ENCODE measurements at regions not wholly inside any gene's neighbourhood (a gene's known extent, or its start where the extent isn't known, plus 50 kb on each side); places are given as distances from the start of the nearest gene placed in this dataset.

DNA sequence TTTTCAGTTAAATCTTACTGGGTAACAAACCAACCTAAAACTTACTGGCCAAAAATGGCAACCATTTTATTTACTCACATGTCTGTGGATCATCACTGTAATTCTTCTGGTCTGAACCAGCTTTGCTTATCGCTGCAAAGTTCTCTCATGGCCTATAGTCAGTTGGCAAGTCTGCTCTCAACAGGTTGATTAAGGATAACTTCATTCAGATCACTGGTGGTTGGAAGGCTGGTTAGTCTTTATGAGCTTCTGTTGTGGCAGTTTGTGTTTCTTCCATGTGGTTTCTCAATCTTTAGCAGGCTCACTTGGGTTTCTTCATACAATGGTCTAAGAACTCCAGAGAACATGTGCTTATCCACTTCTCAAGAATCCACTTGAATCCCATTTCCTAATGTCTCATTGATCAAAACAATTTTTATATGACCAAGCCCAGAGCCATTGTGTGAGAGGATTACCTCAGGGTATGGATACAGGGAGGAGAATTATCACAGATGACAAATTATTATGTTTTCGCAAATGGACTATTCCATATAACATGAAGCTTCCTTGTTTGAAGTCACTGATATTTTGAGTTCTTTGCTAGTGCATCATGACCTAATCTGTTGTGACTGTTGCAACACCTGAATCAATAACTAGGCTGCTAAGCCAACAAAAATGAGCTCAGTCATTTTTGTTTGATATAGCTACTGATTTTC is 155.4 kb upstream of the BMP2 start:
- DNase-seq = no peak

DNA sequence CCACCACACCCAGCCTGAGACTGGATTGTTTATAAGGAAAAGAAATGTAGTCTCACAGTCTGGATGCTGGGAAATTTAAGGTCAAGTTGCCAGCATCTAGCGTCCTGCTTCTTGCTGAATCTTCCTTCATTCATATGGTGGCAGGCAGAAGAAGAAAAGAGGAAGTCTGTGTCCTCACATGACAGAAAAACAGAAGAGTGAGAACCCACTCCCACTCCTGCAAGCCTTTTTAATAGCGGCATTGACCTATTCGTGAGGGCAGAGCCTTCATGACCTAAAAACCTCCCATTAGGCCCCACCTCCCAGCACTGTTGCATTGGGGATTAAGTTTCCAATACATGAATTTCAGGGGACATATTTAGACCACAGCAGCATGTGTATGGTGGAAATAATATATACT is 160.8 kb upstream of the BMP2 start:
- no peak for DNase-seq

DNA sequence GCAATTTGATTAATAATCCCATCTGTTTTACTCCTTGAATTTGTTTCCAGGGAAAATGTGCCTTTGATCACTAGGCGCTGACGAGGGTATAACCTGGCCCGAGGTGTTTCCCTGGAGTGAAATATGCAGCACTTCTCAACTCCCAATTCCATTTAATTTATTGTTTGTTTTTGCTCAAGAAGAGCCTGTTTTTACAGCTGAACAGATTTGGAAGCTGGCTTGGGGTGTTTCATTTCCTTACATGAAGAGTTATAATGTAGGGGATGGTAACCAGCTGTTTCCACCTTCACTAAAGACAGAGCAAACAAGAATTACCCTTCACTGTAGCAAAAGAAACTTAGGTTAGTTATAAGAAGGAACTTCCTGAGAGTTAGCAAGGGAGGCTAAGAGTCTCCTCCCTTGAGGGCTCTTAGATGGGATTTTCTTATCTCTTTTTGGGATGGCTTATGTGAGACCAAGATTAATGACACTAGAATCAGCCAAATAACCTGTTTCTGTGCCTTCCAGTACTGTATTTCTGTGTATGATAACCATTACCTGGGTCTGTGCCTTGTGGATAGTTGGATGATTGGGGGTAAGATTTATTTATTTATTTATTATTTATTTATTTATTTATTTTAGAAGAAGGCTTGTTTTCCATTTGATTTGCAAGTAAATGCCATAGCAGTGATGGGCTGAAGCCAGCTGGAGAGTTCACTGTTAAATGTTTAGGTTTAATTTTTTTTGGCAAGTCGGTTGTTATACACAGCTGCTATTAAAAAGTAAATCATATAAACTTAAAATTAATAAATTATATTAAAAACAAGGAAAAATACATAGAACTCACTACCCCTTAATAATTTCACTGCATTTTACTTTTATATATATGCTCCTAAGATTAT is 162.2 kb upstream of the BMP2 start:
- no peak for DNase-seq

- no peak for DNase-seq
Observed at GRCh38 chr20:6604179-6604578, 163.3 kb upstream of the BMP2 start.

DNA sequence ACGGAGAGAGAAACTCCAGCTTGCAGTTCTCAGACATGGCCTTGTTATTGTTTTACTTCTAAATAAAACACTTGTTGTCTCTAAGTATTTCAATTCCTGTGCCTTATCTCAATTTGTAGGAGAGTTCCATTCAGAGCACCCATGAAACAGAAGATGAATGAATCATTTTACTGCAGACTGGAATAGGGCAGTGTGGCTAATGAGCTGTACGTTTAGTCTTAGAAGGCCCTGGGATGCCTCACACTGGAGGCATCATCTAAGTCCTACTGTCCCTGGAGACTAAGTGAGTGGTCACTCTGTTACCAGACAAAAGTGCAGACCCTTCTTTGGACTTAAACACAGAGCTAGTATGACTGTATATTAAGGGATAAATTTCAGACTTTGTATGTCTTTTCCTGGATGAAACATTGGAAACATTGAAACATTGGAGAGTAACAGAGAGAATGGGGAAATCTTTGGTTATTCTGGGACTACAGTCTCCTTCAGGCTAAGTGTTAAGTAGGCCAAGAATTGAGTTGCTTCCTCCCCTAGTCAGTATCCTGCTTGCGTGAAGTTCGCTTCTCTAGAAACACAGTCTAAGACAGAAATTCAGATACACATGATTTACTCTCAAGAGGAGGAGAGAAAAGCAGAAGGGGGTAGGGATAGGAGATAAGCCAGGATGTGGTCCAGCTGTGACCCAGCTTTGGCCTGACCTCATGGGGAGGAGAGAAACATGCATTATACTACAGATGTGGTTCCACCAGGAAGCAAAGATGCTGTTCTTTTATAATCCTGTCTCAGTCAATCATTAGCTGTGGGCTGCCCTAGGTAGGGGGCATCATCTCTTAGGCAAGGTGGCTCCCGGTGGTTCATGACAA is 167.4 kb upstream of the BMP2 start:
- no peak for DNase-seq

DNA sequence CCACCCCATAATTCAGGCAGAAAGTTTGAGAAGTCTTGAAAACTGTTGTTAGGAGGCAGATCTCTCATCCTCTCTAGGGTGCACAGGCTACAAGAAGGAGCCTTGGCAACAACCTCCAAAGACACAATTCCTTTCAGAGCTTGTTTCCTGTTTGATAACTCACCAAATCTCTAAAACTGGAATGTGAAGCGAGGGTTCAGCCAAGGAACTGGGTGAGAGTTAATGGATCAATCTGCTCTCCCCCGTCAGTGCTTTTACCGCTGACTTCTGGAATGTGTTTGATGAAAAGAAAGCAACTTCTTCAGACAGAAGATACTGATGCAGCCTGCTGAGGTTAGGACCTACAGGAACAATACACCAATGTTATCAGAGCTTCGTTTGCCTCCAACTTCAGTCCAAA is 171.8 kb upstream of the BMP2 start:
- peak; percentile 51 for DNase-seq

DNA sequence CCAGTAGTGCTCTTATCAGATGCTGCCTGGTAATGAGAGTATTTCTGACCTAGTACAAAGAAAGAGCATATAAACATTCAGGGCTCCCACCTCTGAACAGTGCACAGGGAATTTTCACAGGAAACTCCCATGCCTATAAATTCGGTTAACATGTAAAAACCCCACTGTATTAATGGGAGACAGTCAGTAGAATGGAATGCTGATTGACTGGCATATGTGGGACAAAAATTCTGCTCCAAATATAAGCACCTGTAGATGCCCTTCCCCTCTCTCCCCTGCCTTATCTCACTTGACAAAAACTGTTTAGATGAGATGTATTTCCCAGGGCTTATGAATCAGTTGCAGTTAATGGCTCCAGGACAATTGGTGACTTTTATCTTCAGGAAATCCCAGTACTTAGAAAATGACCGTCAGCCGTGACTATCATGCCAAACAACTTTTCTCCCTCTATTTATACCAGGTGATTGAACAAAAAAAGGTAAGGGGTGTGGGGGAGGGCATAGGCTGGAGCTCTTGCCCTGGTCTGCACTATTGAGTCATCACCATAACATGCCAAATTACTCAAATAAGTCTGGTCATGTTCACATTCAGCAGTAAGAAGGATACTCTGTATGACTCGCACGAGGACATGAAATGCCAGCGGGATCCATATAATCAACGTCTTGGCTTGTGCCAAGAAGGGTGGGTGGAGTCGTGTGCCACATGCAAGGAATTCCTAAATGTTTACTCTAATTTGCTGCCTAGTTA is 176.4 kb upstream of the BMP2 start:
- DNase-seq = peak; percentile 88

GRCh38 chr20:6588296-6588695 is 179.2 kb upstream of the BMP2 start:
- peak; percentile 46 for DNase-seq

- DNase-seq = peak; percentile 45
Observed at GRCh38 chr20:6583134-6583738, 184.2 kb upstream of the BMP2 start.

DNA sequence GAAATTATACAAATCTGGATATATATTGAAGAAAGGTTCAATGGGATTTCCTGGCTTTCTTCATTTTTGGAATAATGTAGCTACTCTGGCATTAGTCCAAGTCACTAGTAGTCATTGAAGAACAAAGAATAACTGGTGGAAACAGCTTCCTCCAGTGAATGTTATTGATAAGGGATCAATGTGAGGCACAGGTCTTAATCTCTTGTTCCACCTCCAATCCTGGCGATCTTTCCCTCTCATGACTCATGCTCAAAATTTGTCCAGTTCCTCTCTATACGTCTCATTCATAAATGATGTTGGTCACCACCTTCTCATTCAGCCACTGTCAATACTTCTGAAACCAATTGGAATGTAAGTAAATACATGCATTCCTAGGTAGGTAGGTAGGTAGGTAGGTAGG is 185.0 kb upstream of the BMP2 start:
- no peak for DNase-seq

DNA sequence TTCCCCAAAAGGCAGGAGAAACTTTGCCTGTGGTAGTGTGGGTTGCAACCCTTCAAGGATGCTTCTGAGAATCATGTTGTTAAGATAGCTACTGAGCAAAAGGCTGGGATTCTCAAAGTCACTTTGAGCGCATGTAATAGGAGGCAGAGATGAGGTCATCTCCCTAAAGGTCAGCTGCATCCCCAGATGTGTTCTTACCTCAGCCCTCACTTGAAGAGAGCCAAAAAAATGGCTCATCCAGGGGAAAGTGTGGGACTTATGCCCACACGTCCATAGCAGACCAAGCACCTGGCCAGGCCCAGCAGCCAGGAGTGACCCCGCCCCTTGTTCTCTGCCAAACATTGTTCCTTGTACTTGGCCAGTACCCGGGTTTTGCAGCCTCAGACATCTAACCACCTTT is 187.0 kb upstream of the BMP2 start:
- no peak for DNase-seq

- DNase-seq = no peak
Observed at GRCh38 chr20:6579824-6580223, 187.7 kb upstream of the BMP2 start.

- DNase-seq = no peak
Observed at GRCh38 chr20:6579417-6579816, 188.1 kb upstream of the BMP2 start.

GRCh38 chr20:6577451-6577850 is 190.0 kb upstream of the BMP2 start:
- DNase-seq = no peak

DNA sequence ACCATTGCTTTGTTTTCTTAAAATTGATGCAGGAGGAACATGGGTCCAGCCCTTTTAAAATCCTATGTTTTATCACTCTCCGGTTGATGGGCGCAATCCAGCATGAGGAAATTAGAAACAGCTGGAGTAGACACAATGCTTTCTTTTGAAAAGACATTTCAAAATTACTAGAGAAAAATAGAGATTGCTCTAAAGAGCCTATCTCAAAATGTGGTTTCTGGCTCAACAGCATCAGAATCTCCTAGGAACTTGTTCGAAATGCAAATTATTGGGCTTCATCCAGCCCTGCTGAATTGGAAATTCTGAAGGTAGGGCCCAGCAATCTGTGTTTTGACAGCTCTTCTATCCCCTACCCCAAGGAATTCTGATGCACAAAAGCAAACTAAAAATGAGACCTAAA is 190.8 kb upstream of the BMP2 start:
- peak; percentile 42 for DNase-seq

GRCh38 chr20:6575912-6576401 is 191.5 kb upstream of the BMP2 start:
- peak; percentile 48 for DNase-seq

- DNase-seq = peak; percentile 93
Observed at GRCh38 chr20:6566821-6567220, 200.7 kb upstream of the BMP2 start.

- DNase-seq = peak; percentile 62
Observed at GRCh38 chr20:6562111-6562510, 205.4 kb upstream of the BMP2 start.

DNA sequence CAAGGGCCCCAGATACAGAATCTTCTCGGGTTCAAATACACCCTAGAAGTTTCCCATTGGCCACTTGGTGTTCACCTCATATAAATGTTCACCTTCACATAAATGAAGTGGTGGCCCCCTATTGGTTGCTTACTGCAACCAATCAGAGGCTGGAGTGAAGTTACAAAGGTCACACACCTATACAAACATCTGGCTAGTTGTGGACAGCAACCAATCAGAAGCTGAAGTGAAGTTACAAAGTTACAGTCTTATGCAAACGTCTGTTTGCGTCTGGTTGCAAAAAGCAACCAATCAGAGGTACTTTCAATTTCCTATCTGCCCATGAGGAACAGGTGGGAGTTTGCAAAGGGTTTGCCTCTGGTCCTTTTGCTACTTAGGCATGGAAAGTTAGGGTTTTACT is 206.5 kb upstream of the BMP2 start:
- no peak for DNase-seq

GRCh38 chr20:6559791-6560190 is 207.7 kb upstream of the BMP2 start:
- no peak for DNase-seq

DNA sequence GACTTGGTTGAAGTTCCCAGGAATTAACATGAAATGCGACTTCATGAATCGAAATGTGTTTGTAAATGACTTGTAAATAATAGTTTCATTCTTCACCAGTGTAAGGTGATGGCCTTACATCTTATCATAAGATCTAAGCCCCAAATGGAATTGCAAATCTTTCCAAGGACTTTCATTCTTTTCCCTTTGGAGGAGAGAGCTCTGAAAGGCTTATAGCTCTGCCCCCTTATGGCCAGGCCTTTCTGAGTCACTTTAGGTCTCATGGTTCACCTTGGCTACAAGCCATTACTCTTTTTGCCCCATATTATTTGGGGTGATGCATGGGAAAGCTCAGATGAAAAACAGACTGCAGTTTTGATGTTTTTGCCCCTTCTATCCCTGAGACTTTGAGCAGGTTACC is 209.1 kb upstream of the BMP2 start:
- DNase-seq = no peak

Data from fibroblast of skin of right quadriceps (primary cell).